SU-DHL-6 (cell line): ENCODE measurements at regions not wholly inside any gene's neighbourhood (a gene's known extent, or its start where the extent isn't known, plus 50 kb on each side); places are given as distances from the start of the nearest gene placed in this dataset.

Experiments
- EZH2phosphoT487 ChIP-seq: fragments of 200-600 bp; sonication (generic), shearing (Covaris generic); conservative IDR thresholded peaks from 2 replicates; pipeline ENCODE4 v1.6.1; 2018; ENCODE audit warnings: mild to moderate bottlenecking, antibody characterized with exemption, low read length, moderate library complexity, mixed read lengths
- TF ChIP-seq, protein P1 (sequence below): fragments of 200-600 bp; sonication (generic); IDR thresholded peaks from one replicate; pipeline ENCODE4 v1.5.1; 2017; ENCODE audit warnings: antibody characterized with exemption, mild to moderate bottlenecking, low read length, moderate library complexity; ENCODE audit not compliant: insufficient read depth, poor library complexity, severe bottlenecking

- TF ChIP-seq, protein P1, sequence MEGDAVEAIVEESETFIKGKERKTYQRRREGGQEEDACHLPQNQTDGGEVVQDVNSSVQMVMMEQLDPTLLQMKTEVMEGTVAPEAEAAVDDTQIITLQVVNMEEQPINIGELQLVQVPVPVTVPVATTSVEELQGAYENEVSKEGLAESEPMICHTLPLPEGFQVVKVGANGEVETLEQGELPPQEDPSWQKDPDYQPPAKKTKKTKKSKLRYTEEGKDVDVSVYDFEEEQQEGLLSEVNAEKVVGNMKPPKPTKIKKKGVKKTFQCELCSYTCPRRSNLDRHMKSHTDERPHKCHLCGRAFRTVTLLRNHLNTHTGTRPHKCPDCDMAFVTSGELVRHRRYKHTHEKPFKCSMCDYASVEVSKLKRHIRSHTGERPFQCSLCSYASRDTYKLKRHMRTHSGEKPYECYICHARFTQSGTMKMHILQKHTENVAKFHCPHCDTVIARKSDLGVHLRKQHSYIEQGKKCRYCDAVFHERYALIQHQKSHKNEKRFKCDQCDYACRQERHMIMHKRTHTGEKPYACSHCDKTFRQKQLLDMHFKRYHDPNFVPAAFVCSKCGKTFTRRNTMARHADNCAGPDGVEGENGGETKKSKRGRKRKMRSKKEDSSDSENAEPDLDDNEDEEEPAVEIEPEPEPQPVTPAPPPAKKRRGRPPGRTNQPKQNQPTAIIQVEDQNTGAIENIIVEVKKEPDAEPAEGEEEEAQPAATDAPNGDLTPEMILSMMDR = no peak
- no peak for TF ChIP-seq EZH2phosphoT487
Observed at GRCh38 chr11:38006466-38006865, 1408.4 kb upstream of the RAG2 start.
